DMS79 (cell line): ENCODE measurements at regions not wholly inside any gene's neighbourhood (a gene's known extent, or its start where the extent isn't known, plus 50 kb on each side); places are given as distances from the start of the nearest gene placed in this dataset.

ENCODE experiments used
- DNase-seq: peaks from one replicate; lab custom pipeline; 2025; lab: John Stamatoyannopoulos, UW

DNA sequence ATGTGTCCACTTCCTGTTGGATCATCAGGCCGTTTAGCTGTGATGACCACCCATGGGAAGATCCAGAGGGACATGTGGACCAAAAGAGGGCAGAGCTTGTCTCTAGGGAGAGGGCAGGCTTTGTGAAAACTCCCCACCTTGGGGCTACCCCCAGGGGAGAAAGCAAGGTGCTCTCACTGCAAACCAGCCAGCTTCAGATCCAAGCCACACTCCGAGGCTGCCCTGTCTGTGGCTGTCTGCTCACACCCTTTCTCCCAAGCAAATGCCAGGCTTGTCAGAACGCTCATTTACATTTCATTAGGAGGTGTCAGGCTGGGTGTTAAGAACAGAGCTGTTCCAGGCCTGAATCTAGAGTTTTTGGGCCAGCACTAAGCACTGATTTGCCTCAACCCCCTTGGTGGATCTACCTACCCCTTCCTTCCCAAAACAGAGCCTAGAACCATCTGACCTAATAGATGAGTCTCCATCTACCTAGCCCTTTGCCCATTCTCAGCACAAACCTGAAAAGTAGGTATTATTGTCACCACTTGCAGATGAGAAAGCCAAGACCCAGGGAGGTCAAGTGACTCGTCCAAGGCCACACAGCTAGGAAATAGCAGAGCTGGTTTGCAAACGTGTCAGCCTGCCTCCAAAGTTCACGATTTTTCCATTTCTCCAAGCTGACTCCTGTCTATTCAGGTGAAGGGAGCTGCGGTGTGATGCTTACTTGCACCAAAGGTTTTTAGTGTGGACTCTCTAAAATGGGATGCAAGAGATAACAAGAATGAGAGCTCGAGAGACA is 130.9 kb downstream of the EMX2 start:
- DNase-seq = no peak

DNA sequence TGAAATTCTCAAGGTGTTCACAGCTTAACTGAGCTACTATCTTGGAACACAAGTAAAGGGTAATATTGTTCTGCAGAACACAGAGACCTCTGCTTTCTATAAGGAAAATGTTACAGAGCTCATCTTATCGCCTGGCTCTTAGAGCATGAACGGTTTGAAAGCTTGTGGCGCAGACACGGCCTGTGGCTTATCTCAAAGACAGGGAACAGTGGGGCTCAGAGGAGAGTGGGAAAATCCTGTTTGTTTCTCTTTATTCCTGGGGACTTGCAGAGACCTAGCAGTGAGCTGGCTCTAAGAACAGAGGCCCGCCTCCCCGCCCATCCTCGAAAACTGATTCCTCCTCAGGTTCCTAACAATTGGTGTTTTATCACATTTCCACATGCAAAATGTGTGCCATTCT is 131.7 kb downstream of the EMX2 start:
- DNase-seq = no peak

DNA sequence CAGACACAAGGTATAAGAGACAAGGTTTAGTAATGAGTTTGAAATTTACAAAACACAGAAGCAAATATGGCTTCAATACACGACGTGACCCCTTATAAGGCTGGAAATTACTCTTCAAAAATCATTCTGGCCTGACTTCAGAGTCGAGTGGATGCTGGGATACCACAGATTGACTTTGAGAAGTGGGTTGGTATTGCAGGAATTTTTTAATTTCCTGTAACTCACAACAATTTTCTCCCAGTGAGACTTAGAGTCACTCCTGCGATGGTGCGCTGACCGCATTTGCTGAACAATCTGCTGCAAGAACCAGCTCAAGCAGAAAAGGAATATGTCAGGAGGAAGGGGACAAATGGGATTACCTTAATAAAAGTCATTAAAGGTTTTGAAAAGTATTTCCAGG is 132.1 kb downstream of the EMX2 start:
- no peak for DNase-seq

DNA sequence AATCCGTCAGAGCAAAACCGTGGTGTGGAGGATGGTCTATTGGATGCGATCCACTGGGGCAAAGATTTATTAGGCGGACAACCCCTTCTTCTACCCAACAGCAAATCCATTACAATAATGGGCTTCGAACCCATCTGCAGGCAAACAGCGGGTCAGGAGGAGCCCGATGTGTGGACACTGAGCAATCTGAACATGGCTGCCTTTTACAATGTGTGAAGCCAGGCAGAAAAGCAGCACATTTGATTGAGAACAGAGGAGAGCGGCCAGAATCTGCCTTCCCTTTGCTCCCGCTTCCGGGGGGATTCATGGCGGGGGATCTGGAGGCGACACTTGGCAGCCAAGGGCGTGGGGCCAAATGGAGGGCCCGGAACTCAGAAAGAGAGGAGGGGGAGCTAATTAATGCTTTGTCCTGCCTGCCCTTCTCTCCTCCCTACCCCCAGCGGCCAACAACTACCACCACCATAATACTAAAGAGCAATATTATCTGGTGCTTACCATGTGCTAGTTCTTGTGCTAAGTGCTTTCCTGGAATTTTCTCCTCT is 133.0 kb downstream of the EMX2 start:
- DNase-seq = no peak

DNA sequence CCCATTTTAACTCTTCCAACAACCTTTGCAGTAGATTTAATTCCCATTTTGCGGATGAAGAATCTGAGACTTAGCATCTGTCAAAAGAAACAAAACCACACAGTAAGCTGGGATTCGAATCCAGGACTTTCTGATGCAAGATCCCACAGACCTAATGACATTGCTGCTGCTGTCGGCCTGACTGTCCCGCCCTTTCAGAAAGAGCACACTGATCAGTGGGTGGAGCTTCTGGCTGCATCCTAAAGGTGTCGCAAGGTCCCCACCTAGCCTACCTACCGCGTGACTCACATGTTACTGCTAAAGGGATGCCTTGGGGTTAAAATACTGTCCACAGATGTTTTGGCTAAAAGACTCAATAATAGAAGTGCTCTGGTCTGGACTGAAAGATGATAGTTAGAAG is 134.7 kb downstream of the EMX2 start:
- DNase-seq = no peak

DNA sequence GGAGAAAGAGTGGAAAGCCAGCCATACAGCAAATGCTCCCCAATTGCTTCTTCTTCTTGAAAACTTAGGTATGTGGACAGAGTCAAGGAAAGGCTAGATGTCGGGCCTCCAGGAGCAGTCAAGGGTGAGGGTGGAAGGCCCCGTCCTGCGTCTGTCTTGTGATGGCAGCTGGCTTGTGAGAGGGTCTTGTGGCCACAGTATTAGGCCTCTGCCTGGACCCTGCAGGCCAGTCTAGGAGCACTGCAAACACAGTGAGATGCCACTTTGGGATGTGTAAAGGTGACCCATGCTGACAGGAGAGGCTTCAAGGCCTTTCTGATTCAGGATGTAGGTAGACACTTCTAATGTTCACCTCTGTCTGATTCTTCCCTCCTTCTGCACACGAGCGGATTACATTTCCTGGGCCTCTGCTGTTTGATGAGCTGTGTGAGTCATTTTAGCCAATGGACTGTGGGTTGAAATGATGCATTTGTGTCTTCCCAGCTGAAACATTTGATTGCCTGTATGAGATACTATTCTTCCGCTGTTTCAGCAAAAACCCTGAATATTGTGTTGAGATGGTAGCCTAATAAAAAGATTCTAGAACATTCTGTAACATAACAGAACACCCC is 135.4 kb downstream of the EMX2 start:
- DNase-seq = no peak

DNA sequence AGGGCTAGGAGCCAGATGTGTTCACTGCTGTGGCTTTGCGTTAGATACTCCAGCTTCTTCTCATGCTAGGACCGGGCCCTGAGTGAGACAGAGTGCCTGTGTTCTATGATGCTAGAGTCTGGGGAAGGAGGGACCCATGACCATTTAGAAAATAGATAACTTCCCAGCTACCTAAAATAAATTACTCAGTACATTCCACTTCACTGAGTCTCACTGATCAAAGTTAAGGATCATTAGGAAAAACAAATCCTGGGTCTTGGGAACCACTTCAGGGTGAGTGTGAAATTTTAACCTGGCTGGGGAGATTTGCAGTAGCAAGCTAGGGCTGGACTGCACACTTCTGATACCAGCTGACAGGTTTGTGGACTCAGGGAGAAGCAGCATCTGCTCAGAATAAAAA is 138.1 kb downstream of the EMX2 start:
- DNase-seq = no peak

DNA sequence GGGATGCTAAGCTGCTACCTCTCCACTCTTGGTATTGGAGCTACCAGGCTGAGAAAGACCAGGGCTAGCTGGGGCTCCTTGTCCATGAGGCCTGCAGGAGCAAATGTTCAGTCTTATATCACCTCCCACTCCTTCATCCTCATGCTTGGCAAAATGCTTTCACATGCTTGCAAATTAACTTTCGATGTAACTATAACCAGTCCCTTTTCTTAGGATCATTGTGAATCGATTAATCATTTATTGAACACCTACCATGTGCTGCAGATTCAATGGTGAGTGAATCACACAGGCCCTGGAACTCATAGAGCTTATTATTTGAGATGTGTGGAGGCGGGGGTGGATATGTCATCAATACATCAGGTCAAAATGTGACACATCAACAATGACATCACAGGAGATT is 138.6 kb downstream of the EMX2 start:
- DNase-seq = no peak

DNA sequence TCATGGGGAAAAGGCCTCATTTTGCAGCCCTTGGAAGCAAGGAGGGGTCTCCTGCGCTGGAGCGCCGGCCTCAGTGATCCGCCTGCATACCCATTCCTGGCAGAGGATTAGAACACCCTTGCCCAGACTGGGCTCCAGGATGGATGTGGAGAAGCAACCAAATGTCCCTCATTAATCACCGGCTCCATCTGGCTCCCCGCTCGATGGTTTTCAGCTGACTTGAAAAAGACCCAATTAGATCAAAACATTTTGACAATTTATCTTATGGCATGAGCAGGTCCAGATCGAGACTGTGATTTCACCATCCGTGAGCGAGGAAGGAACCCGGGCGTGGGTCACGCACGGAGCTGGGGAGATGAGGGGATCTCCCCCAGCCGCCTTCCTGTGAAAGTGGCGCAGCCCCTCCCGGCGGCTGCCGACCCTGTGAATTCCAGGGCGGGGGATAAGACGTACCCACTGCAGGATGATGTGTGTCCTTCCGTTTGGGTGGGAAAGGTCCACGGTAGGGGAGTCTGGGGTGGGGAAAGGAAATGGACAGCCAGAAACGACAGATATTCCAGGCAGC is 141.6 kb downstream of the EMX2 start:
- no peak for DNase-seq

DNA sequence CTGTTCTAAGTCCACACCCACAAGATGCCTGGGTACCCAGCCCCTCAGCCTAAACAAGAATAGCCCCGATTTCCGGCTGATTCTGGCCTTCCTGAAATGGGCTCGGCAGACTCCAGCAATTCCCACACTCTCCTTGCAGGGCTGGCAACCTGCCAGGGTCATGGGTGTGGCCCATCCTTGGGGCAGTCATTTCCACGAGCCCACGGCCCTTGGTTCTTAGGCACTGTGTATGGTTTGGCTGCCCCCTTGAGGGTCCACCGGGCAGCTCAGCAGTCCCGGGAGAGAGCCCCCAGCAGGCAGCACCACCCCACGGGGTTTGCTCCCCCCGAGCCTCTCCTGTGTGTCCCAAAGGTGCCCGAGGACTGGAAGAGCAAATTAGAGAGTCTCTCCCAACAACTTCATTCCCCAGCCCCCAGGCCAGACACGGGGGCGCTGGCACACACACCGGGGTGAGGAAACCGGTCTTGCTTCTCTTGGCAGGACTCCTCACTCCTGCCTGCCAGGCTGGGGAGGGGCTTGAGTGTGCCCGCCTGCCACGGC is 142.2 kb downstream of the EMX2 start:
- DNase-seq = no peak

DNA sequence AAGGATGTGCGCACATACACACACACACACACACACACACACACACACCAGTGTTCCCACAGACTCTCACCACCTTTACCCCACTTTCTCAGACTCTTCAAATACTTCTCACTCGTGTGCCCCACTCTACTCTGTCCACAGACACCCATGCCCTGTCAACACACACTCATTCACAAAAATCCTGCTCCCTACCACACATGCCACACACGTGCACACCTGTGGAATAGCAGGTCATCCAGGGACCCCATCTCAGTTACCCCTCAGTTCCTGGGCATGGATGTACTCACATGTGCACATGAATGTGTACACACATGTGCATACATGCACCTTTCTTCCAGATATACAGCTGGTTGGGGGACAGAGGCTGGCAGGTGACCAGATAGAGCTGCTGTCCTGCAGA is 142.9 kb downstream of the EMX2 start:
- no peak for DNase-seq

DNA sequence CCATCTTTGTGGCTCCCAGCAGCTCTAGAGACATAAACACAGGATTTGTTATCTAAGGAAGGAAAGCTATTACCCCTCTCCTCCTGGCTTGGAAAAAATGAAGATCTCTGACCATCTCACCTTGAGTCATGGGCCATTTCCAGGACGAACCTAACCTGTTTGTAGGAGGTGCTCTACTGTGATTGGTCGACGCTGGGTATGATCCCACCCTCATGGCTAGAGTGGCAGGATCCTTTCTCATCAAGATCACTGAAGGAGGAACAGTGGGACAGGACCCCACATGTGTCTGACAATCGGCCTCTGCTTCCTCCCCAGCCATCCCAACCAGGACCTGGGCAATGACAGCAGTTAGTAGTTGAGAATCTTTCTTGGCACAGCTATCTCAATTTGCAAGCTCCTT is 144.1 kb downstream of the EMX2 start:
- DNase-seq = no peak

DNA sequence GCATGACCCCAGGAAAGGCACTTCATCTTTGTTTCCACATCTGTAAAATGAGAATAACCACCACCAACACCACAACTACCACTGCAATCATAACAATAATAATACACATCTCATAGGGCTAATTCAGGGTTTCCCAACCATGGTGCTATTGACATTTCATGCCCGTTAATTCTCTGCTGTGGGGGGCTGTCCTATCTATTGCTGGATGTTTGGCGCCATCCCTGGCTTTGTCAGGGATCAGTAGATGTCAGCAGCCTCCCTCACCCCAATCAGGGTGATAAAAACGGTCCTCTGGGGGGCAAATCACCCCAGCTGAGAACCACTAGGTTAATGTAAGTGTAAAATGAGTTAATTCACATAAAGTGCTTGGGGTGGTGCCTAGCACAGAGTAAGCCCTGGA is 145.8 kb downstream of the EMX2 start:
- no peak for DNase-seq

DNA sequence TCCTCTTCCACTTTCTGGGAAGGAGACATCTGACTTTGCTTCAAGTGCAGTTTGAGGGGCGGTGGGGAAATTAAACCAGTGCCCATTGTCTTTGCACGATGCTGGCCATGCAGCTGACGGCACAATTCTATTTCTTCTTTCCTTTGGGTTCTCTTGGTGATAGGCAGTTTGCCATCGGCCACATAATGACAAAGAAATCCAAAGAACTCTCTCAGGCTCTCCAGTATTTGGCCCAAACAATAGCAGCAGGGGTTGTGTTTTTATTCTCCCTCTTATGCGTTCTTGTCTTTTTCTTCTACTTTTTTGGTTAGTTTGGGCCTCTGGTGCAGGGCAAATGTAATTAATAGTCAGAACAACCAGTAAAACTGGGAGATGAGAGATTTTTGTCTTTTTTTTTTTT is 147.0 kb downstream of the EMX2 start:
- DNase-seq = no peak

DNA sequence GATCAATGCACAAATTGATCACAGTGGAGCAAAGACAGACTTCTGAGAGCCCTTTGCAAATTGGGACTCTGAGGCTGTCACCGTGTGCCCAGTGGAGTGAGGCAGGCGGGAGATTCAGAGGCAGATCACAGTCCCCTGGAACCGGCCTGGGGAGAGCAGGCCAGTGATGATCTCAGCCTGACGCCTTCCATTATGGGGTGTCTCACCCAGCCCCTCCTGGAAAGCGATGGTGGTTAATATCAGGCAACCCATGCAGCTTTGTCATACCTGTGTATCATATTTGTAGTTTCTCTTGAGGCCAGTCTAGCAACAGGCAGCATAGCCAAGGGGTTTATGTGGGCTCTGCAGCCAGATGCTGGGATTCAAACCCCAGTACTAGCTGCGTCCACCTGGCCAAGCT is 147.8 kb downstream of the EMX2 start:
- DNase-seq = no peak

DNA sequence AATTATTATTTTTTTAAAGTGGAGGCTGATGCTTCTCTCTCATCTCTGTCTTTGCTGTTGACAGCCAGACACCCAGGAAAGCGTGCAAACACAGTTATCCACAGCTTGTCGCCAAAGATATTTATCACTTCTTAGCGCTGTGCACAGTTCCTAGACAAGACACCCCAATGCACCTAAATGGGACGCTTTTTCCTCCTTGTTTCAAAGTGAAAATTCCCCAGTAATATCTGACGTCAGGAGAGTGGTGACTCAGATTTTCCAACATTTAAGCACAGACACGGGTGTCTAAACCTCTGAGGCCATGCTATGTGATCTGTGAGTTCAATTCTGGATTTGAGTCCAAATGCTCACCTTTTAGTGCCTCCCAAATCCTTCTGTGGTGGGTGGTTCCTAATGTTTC is 151.6 kb downstream of the EMX2 start:
- no peak for DNase-seq

DNA sequence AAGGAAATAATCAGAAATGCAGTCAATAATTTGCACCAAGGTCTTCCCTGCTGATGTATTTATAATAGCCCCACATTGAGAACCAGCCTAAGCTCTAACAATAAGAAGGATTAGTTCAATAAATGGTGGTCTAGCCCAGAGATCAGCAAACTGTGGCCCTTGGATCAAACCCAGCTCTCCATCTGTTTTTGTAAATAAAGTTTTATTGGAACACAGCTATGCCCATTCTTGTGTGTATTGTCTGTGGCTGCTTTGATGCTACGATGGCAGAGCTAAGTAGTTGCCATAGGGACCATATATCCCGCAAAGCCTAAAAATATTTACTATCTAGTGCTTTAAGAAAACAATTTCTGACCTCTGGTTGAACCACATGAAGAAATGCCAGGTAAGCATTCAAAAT is 154.9 kb downstream of the EMX2 start:
- DNase-seq = no peak

DNA sequence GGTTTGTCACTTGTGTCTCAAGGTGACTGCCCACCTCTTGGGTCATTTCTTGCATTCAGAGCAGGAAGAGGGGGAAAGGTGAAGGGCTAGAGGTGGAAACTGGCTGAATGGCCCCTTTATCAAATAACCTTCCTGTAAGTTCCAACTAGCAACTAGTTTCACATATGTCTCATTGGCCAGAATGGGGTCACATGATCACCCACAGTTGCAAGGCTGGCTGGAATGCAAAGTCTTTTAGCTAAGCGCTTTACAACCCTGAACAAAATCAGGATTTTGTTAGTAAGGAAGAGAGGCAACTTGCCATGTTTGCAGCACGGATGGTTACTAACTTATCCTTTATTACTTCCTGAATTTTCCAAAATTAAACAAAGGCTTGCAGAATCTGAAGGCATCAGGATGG is 156.3 kb downstream of the EMX2 start:
- no peak for DNase-seq

DNA sequence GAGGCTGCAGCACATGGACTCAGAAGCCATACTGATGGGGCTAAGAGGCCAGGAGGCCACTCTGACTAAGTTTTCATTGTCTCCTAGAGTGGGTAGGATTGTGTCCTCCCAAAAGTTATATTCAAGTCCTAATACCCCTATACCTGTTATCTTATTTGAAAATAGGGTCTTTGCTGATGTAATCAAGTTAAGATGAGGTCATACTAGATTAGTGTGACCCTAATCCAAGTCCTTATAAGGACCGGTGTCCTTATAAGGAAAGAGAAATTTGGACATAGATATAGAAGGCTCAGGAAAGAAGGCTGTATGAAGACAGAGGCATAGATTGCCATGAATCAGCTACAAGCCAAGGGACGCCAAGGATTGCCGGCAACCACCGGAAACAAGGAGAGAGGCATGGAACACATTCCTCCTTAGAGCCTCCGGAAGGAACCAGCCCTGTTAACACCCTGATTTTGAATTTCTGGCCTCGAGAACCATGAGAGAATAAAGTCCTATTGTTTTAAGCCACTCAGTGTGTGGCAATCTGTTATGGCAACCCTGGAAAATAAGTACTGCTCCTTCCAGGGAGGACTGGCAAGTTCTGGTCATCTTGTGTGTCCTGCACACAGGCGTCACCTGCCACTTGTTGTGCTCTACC is 157.0 kb downstream of the EMX2 start:
- no peak for DNase-seq

DNA sequence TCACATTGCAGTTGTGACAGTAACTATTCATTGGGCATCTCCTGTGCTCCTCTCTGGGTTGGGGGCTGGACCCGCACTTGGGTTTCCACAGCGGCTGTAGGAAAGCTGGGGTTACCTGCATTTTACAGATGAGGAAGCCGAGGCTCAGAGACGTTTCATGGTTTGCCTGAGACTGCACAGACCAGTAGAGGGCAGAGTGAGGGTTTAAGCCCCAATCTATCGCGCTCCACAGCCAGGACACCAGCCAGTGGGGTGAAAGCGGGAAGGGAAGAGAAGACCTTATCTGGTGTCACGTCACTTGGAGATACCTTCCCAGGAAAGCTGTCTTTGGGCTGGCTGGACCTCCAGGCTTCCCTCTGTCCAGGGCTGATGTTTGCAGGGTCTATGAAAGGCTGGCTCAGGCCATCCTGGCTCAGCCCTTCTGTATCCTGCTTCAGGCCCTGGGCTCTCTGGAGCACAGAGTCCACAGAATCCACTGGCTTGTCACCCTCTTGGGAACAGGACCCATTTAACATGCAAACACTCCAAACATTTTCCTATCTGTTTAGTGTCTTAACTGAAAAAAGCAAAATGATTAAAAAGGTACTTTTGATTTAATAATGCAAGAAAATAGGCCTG is 167.7 kb downstream of the EMX2 start:
- no peak for DNase-seq

DNA sequence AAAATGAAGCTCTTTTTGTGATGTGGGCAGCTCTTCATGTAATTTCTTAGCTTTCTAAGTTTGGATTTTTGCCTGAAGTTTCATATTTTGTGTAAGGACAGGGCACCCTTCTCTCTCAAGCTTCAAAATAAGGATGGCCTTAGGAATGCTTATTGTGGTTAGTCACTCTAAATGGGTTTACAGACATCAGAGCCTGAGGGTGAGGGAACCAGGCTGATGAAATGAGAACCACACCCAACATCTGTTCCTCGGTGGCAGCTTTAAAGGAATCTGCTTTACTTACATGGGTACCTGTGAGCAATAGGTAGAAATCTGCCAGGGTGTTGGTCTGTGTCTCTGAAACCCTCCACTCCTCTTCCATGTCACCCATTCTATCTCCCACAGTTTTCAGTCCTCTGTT is 174.3 kb downstream of the EMX2 start:
- no peak for DNase-seq
